Ramos (cell line): ENCODE measurements at regions not wholly inside any gene's neighbourhood (a gene's known extent, or its start where the extent isn't known, plus 50 kb on each side); places are given as distances from the start of the nearest gene placed in this dataset.

Experiments used
- in situ Hi-C: fragments of 300-500 bp; cut with MboI; formaldehyde crosslinking; loops from one replicate; pipeline ENCODE4 v1.14.3; 2022; ENCODE audit warnings: low sequenced_read_pairs; ENCODE audit not compliant: unreplicated experiment

- in situ Hi-C loops, result no loop called here
Measured at GRCh38 chr22:47245286-47245685, 482.8 kb downstream of the TBC1D22A start.

- in situ Hi-C loops, result no loop called here
Measured at GRCh38 chr22:47240116-47240515, 477.7 kb downstream of the TBC1D22A start.

- in situ Hi-C loops, result no loop called here
Measured at GRCh38 chr22:47239474-47239860, 477.0 kb downstream of the TBC1D22A start.

- in situ Hi-C loops, result no loop called here
Measured at GRCh38 chr22:47238690-47239473, 476.4 kb downstream of the TBC1D22A start.

GRCh38 chr22:47237890-47238480 lies 475.5 kb downstream of the TBC1D22A start:
- in situ Hi-C loops, result no loop called here

- in situ Hi-C loops, result no loop called here
Measured at GRCh38 chr22:47236718-47237117, 474.3 kb downstream of the TBC1D22A start.

- in situ Hi-C loops, result no loop called here
Measured at GRCh38 chr22:47236161-47236560, 473.7 kb downstream of the TBC1D22A start.

GRCh38 chr22:47233316-47234243 lies 471.1 kb downstream of the TBC1D22A start:
- in situ Hi-C loops, result no loop called here

GRCh38 chr22:47232753-47233152 lies 470.3 kb downstream of the TBC1D22A start:
- in situ Hi-C loops, result no loop called here

GRCh38 chr22:47232197-47232596 lies 469.7 kb downstream of the TBC1D22A start:
- in situ Hi-C loops, result no loop called here

- in situ Hi-C loops, result no loop called here
Measured at GRCh38 chr22:47231759-47232158, 469.3 kb downstream of the TBC1D22A start.

GRCh38 chr22:47230741-47231140 lies 468.3 kb downstream of the TBC1D22A start:
- in situ Hi-C loops, result no loop called here

GRCh38 chr22:47230251-47230650 lies 467.8 kb downstream of the TBC1D22A start:
- in situ Hi-C loops, result no loop called here

- in situ Hi-C loops, result no loop called here
Measured at GRCh38 chr22:47228767-47229166, 466.3 kb downstream of the TBC1D22A start.

GRCh38 chr22:47225931-47226633 lies 463.6 kb downstream of the TBC1D22A start:
- in situ Hi-C loops, result no loop called here

- in situ Hi-C loops, result no loop called here
Measured at GRCh38 chr22:47225080-47225930, 462.9 kb downstream of the TBC1D22A start.
